Transverse colon (tissue), 4 donors: ENCODE measurements at regions not wholly inside any gene's neighbourhood (a gene's known extent, or its start where the extent isn't known, plus 50 kb on each side); places are given as distances from the start of the nearest gene placed in this dataset.

Source experiments
- DNase-seq: peaks from one replicate; pipeline ENCODE4 v3.0.0-alpha.2; 2019
- H3K27ac ChIP-seq, 4 donors: fragments of 200-600 bp; sonication (generic); 2 replicates each; pipeline ENCODE4 v1.5.1; 2016 to 2018; ENCODE audit warnings: inconsistent platforms in 4 of 4
- H3K27me3 ChIP-seq: fragments of 200-600 bp; sonication (generic); 2 replicates; pipeline ENCODE4 v1.5.1; 2017; ENCODE audit warnings: inconsistent platforms
- H3K36me3 ChIP-seq, 4 donors: fragments of 200-600 bp; sonication (generic); 2 replicates each; pipeline ENCODE4 v1.5.1; 2017 to 2019; ENCODE audit warnings: inconsistent platforms in 4 of 4
- H3K4me1 ChIP-seq, 4 donors: fragments of 200-600 bp; sonication (generic); 2 replicates each; pipeline ENCODE4 v1.5.1; 2017 to 2020; ENCODE audit warnings: inconsistent platforms in 4 of 4
- H3K4me3 ChIP-seq, 4 donors: fragments of 200-600 bp; sonication (generic); 1 replicate in 1 of 4; 2 replicates in 3 of 4; pipeline versions ENCODE4 v1.5.1 to v1.6.1; 2017 to 2019; ENCODE audit warnings: inconsistent platforms in 4 of 4
- H3K9me3 ChIP-seq, 2 donors: fragments of 200-600 bp; sonication (generic); 2 replicates each; pipeline ENCODE4 v1.5.1; 2017 to 2019; ENCODE audit warnings: inconsistent platforms in 2 of 2
- CTCF ChIP-seq, 5 experiments: fragments of 200-600 bp in 3 of 5; fragments of 450-650 bp in 2 of 5; sonication (generic) in 3 of 5; IDR thresholded peaks; 1 replicate in 2 of 5; 2 replicates in 3 of 5; pipeline ENCODE4 v1.5.1; 2016 to 2017; ENCODE audit warnings: antibody characterized with exemption in 5 of 5, inconsistent platforms in 3 of 5, mild to moderate bottlenecking in 2 of 5, moderate library complexity in 1 of 5
- EP300 ChIP-seq: sonication (generic); formaldehyde crosslinking; IDR thresholded peaks from one replicate; pipeline ENCODE4 v1.6.1; 2017; ENCODE audit warnings: antibody characterized with exemption, low read depth
- POLR2A ChIP-seq: fragments of 450-650 bp; IDR thresholded peaks from one replicate; pipeline ENCODE4 v1.6.1; 2016; ENCODE audit warnings: antibody characterized with exemption, mild to moderate bottlenecking, moderate library complexity
- POLR2AphosphoS5 ChIP-seq, 3 donors: sonication (generic); formaldehyde crosslinking; IDR thresholded peaks; one replicate each; pipeline ENCODE4 v1.6.1; 2016; ENCODE audit warnings: antibody characterized with exemption in 3 of 3
- WGBS, 2 donors: methylation state at CpG; one replicate each; pipeline ENCODE4 v1.1.5; 2018; ENCODE audit warnings: low coverage in 1 of 2; 5-methylcytosine and 5-hydroxymethylcytosine counted together
- in situ Hi-C, 4 donors: fragments of 200-750 bp; cut with MboI; loops; one replicate each; pipeline versions ENCODE4 v1.15.0 to v1.15.1; 2017; ENCODE audit warnings: low sequenced_read_pairs in 3 of 4, low pct_ligation_motif_present in 1 of 4, low pct_unique_long_range_greater_than_20kb in 1 of 4
- intact Hi-C: fragments of 100-400 bp; cut with DNase I; formaldehyde crosslinking; loops from one replicate; pipeline ENCODE4 v1.15.1; 2023; ENCODE audit warnings: low total_unique reads

GRCh38 chrX:85592980-85593379 is 213.5 kb upstream of the POF1B start:
- in situ Hi-C loops (no loop called here), intact Hi-C loops (no loop called here)
- Histone ChIP-seq H3K27me3 (no peaks in the 10 kb centered on the region), H3K36me3 (no peaks in the 10 kb centered on the region), H3K27ac (no peak overlapping the region), H3K4me1 (no peaks in the 10 kb centered on the region), H3K4me3 (no peak overlapping the region), H3K9me3 (no peaks in the 10 kb centered on the region)
- no peak for TF ChIP-seq POLR2AphosphoS5 (IDR thresholded peaks at IDR 0.05)
- no peak for TF ChIP-seq EP300
- TF ChIP-seq POLR2A = no peak
- WGBS, 2 donors = 63% methylated on average over 4 of the region's 4 CpGs; no CpG with 5 or more reads in 1 of the 2 donors
- no peak for DNase-seq

GRCh38 chrX:85591536-85591935 is 212.1 kb upstream of the POF1B start:
- no peaks in the 10 kb centered on the region for H3K4me1 ChIP-seq
- H3K27me3 ChIP-seq = no peaks in the 10 kb centered on the region
- no peaks in the 10 kb centered on the region for H3K9me3 ChIP-seq
- TF ChIP-seq CTCF (IDR thresholded peaks at IDR 0.05) (no peak), POLR2AphosphoS5 (IDR thresholded peaks at IDR 0.05) (no peak), POLR2A (no peak), EP300 (no peak)
- no peaks in the 10 kb centered on the region for H3K36me3 ChIP-seq
- intact Hi-C loops = no loop called here
- in situ Hi-C loops = no loop called here
- DNase-seq = no peak
- no peak overlapping the region for H3K27ac ChIP-seq
- H3K4me3 ChIP-seq = no peak overlapping the region

- intact Hi-C loops = no loop called here
- no peak for DNase-seq
- in situ Hi-C loops = no loop called here
- no peaks in the 10 kb centered on the region for H3K9me3 ChIP-seq
- H3K4me3 ChIP-seq = no peak overlapping the region
- H3K36me3 ChIP-seq = no peaks in the 10 kb centered on the region
- H3K27ac ChIP-seq = no peak overlapping the region
- H3K4me1 ChIP-seq = no peaks in the 10 kb centered on the region
- WGBS, 2 donors = 65% methylated on average over 2 of the region's 2 CpGs; no CpG with 5 or more reads in 1 of the 2 donors
- TF ChIP-seq POLR2AphosphoS5 (IDR thresholded peaks at IDR 0.05) (no peak), POLR2A (no peak), CTCF (IDR thresholded peaks at IDR 0.05) (no peak)
- H3K27me3 ChIP-seq = no peaks in the 10 kb centered on the region
Observed at GRCh38 chrX:85590638-85591037, 211.2 kb upstream of the POF1B start.

GRCh38 chrX:85573801-85574200 is 194.3 kb upstream of the POF1B start:
- DNase-seq = no peak
- H3K27me3 ChIP-seq = no peaks in the 10 kb centered on the region
- intact Hi-C loops = no loop called here
- no peaks in the 10 kb centered on the region for H3K4me1 ChIP-seq
- in situ Hi-C loops = loop anchor here in 1 of 4 donors (25.0 kb wide), 1 partner anchor 462 kb away; no protein-coding TSS in a partner anchor
- H3K4me3 ChIP-seq = no peak overlapping the region
- 54 to 56% methylated on average over 3 of the region's 3 CpGs for WGBS, 2 donors
- H3K9me3 ChIP-seq = no peaks in the 10 kb centered on the region
- TF ChIP-seq CTCF (IDR thresholded peaks at IDR 0.05) (no peak), EP300 (no peak), POLR2AphosphoS5 (IDR thresholded peaks at IDR 0.05) (no peak), POLR2A (no peak)
- H3K36me3 ChIP-seq = no peaks in the 10 kb centered on the region
- no peak overlapping the region for H3K27ac ChIP-seq

GRCh38 chrX:85570496-85570895 is 191.0 kb upstream of the POF1B start:
- 58 to 60% methylated on average over 1 of the region's 1 CpG for WGBS, 2 donors
- no peaks in the 10 kb centered on the region for H3K9me3 ChIP-seq
- no peak overlapping the region for H3K27ac ChIP-seq
- H3K4me3 ChIP-seq = no peak overlapping the region
- in situ Hi-C loops (loop anchor here in 1 of 4 donors (25.0 kb wide), 1 partner anchor 458 kb away; no protein-coding TSS in a partner anchor), intact Hi-C loops (no loop called here)
- no peaks in the 10 kb centered on the region for H3K36me3 ChIP-seq
- no peak for DNase-seq
- H3K27me3 ChIP-seq = no peaks in the 10 kb centered on the region
- no peak for TF ChIP-seq CTCF (IDR thresholded peaks at IDR 0.05)
- no peak for TF ChIP-seq POLR2A
- TF ChIP-seq EP300 = no peak
- no peak for TF ChIP-seq POLR2AphosphoS5 (IDR thresholded peaks at IDR 0.05)
- no peaks in the 10 kb centered on the region for H3K4me1 ChIP-seq
